Type B pancreatic cell (in vitro differentiated cells): ENCODE measurements at regions not wholly inside any gene's neighbourhood (a gene's known extent, or its start where the extent isn't known, plus 50 kb on each side); places are given as distances from the start of the nearest gene placed in this dataset.
"Not testable (repeated sequence)": the region's sequence is repeated elsewhere in the genome, so short reads cannot be mapped to it uniquely, and the experiment has no call there.

Experiments used
- DNase-seq: peaks from one replicate; pipeline ENCODE4 v3.0.0; 2021; ENCODE audit warnings: mixed read lengths; ENCODE audit not compliant: unreplicated experiment; ENCODE audit errors: extremely low spot score
- H3K27ac Mint-ChIP-seq: 2 replicates; pipeline ENCODE4 v1.8.0; 2021; ENCODE audit warnings: mild to moderate bottlenecking, mixed read lengths
- H3K27me3 Mint-ChIP-seq: 2 replicates; pipeline ENCODE4 v1.8.0; 2021; ENCODE audit warnings: mixed read lengths
- H3K36me3 Mint-ChIP-seq: 2 replicates; pipeline ENCODE4 v1.8.0; 2021; ENCODE audit warnings: mixed read lengths
- H3K4me1 Mint-ChIP-seq: one replicate; pipeline ENCODE4 v1.8.0; 2021; ENCODE audit warnings: mixed read lengths; ENCODE audit not compliant: unreplicated experiment
- H3K4me3 Mint-ChIP-seq: 2 replicates; pipeline ENCODE4 v1.8.0; 2021; ENCODE audit warnings: mild to moderate bottlenecking, mixed read lengths
- H3K9me3 Mint-ChIP-seq: 2 replicates; pipeline ENCODE4 v1.8.0; 2021; ENCODE audit warnings: mixed read lengths
- TF ChIP-seq, protein P1 (sequence below): fragments of 200-600 bp; sonication (generic); conservative IDR thresholded peaks from 2 replicates; pipeline ENCODE4 v1.5.0; 2021; ENCODE audit warnings: antibody characterized with exemption, mild to moderate bottlenecking

DNA sequence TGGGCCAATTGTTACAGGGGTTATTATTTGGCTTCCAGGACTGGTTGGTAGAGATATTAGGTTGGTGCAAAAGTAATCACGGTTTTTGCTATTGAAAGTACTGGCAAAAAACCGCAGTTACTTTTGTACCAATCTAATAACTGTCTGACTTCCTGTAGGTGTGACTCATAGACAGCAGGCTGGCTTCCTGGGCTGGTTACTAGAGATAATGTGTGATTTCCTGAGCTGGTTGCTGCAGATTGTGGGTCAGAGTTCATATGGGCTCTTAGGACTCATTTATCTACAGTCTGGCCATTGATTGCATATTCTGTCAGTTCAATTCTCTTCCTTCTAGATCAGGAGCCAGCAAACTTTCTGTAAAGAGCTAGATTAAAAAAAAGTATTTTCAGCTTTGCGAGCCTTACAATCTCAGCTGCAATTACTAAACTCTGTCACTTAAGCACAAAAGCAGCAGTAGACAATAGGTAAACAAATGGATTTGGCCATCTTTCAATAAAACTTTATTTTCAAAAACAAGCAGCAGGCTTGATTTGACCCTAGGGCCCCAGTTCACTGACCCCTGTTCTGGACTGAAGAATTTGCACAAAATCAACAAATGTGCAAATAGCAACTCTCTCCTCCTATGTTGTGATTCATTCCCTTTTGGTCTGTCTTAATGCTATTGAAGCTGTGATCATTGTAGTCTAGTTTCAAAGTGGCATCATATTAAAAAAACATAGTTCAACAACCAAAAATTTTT, 50.8 kb upstream of the BOD1L1 start:
- Mint-ChIP-seq H3K36me3 (no peaks in the 10 kb centered on the region), H3K27me3 (no peaks in the 10 kb centered on the region), H3K9me3 (peaks cover 4% of the 10 kb centered on the region), H3K4me3 (no peak overlapping the region), H3K27ac (no peak overlapping the region), H3K4me1 (no peaks in the 10 kb centered on the region)
- TF ChIP-seq, protein P1, sequence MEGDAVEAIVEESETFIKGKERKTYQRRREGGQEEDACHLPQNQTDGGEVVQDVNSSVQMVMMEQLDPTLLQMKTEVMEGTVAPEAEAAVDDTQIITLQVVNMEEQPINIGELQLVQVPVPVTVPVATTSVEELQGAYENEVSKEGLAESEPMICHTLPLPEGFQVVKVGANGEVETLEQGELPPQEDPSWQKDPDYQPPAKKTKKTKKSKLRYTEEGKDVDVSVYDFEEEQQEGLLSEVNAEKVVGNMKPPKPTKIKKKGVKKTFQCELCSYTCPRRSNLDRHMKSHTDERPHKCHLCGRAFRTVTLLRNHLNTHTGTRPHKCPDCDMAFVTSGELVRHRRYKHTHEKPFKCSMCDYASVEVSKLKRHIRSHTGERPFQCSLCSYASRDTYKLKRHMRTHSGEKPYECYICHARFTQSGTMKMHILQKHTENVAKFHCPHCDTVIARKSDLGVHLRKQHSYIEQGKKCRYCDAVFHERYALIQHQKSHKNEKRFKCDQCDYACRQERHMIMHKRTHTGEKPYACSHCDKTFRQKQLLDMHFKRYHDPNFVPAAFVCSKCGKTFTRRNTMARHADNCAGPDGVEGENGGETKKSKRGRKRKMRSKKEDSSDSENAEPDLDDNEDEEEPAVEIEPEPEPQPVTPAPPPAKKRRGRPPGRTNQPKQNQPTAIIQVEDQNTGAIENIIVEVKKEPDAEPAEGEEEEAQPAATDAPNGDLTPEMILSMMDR = no peak
- DNase-seq = no peak

DNA sequence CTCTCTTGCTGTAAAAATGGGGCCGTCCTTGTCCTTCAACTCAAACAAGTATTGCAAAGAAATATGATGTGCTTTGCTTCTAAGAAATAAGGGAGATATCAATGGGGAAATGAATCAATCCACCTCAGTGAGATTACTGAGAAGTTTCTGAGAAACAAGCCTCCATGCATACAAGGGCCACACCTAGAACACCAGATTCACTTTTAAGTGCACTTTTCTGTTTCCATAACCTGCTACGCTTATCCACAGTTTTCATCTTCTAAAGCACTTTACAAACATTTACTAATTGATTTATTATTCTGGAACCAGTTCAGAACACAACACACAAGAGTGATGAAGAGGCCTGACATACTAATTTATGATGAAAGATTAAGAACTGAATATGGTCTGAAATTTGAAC, 54.0 kb upstream of the BOD1L1 start:
- TF ChIP-seq, protein P1 = no peak
- peaks cover 2% of the 10 kb centered on the region for H3K9me3 Mint-ChIP-seq
- no peak for DNase-seq
- no peak overlapping the region for H3K27ac Mint-ChIP-seq
- H3K4me3 Mint-ChIP-seq = no peak overlapping the region
- no peaks in the 10 kb centered on the region for H3K36me3 Mint-ChIP-seq
- H3K4me1 Mint-ChIP-seq = no peaks in the 10 kb centered on the region
- H3K27me3 Mint-ChIP-seq = no peaks in the 10 kb centered on the region

DNA sequence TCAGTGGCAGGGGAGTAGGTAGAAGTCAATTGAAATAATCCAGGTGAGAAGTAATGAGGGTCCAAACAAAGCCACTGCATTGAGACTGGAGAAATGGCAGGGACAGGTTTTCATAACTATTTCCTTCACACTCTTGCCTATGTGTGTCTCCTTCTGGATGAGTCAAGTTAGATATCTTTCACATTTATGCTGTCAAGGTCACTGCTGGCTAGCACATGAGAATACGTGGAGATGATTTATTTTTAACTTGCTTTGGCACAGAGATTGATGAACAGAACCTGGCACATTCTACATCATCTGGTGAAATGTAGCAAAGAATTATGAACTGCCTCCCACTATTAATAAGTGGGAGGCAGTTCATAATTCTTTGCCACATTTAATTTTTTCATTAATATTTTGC, 66.7 kb upstream of the BOD1L1 start:
- H3K36me3 Mint-ChIP-seq = no peaks in the 10 kb centered on the region
- TF ChIP-seq, protein P1 = no peak
- H3K27ac Mint-ChIP-seq = no peak overlapping the region
- H3K4me3 Mint-ChIP-seq = no peak overlapping the region
- no peaks in the 10 kb centered on the region for H3K4me1 Mint-ChIP-seq
- no peaks in the 10 kb centered on the region for H3K9me3 Mint-ChIP-seq
- no peak for DNase-seq
- no peaks in the 10 kb centered on the region for H3K27me3 Mint-ChIP-seq

DNA sequence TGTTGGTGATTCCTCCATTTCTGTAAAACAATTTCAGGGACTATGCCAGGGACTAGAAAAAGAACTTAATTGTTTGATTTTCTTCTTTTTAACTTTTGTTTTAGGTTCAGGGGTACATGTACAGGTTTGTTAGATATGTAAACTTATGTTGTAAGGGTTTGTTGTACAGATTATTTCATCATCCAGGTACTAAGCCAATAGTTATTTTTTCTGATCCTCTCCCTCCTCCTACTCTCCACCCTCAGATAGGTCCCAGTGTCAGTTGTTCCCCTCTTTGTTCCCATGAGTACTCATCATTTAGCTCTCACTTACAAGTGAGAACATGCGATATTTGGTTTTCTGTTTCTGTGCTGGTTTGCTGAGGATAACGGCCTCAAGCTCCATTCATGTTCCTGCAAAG, 70.8 kb upstream of the BOD1L1 start:
- no peak overlapping the region for H3K27ac Mint-ChIP-seq
- DNase-seq = no peak
- H3K4me3 Mint-ChIP-seq = no peak overlapping the region
- no peaks in the 10 kb centered on the region for H3K36me3 Mint-ChIP-seq
- no peaks in the 10 kb centered on the region for H3K27me3 Mint-ChIP-seq
- H3K9me3 Mint-ChIP-seq = no peaks in the 10 kb centered on the region
- TF ChIP-seq, protein P1 = no peak
- no peaks in the 10 kb centered on the region for H3K4me1 Mint-ChIP-seq

DNA sequence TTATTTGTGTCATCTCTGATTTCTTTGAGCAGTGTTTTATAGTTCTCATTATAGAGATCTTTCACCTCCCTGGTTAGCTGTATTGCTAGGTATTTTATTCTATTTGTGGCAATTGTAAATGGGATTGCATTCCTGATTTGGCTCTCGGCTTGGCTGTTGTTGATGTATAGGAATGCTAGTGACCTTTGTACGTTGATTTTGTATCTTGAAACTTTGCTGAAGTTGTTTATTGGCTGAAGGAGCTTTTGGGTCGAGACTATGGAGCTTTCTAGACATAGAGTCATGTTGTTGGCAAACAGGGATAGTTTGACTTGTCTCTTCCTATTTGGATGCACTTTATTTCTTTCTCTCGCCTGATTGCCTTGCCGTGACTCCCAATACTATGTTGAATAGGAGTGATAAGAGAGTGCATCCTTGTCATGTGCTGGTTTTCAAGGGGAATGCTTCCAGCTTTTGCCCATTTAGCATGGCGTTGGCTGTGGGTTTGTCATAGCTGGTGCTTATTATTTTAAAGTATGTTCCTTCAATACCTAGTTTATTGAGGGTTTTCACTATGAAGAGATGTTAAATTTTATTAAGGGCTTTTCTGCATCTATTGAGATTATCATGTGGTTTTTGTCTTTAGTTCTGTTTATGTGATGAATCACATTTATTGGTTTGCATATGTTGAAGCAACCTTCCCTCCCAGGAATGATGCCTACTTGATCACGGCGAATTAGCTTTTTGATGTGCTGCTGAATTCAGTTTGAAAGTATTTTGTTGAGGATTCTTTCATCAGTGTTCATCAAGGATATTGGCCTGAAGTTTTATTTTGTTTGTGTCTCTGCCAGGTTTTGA, 72.7 kb upstream of the BOD1L1 start:
- TF ChIP-seq, protein P1 = no peak

DNA sequence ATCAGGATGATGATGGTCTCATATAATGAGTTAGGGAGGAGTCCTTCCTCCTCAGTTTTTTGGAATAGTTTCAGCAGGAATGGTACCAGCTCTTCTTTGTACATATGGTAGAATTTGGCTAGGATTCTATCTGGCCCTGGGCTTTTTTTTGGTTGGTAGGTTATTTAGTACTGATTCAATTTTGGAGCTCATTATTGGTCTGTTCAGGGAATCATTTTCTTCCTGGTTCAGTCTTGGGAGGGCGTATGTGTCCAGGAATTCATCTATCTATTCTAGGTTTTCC, 73.3 kb upstream of the BOD1L1 start:
- H3K9me3 Mint-ChIP-seq, H3K36me3 Mint-ChIP-seq, H3K4me3 Mint-ChIP-seq, H3K27me3 Mint-ChIP-seq, DNase-seq, H3K4me1 Mint-ChIP-seq, H3K27ac Mint-ChIP-seq: not testable (repeated sequence)

More for the DNA sequence above, 72.7 kb upstream of the BOD1L1 start:
- no peaks in the 10 kb centered on the region for H3K9me3 Mint-ChIP-seq
- no peaks in the 10 kb centered on the region for H3K4me1 Mint-ChIP-seq
- no peak for DNase-seq
- H3K27me3 Mint-ChIP-seq = no peaks in the 10 kb centered on the region
- H3K27ac Mint-ChIP-seq = no peak overlapping the region
- no peaks in the 10 kb centered on the region for H3K36me3 Mint-ChIP-seq
- H3K4me3 Mint-ChIP-seq = no peak overlapping the region
